Kidney (tissue), 13 donors: ENCODE measurements at regions not wholly inside any gene's neighbourhood (a gene's known extent, or its start where the extent isn't known, plus 50 kb on each side); places are given as distances from the start of the nearest gene placed in this dataset.

Experiments used
- DNase-seq, 5 donors: peaks; one replicate each; pipeline ENCODE4 v3.0.0-alpha.2; 2013 to 2020
- FAIRE-seq: peaks from 2 replicates; lab custom pipeline; 2012; peaks lifted over from hg19 to GRCh38; lab: Jason Lieb, UNC
- H3K27ac ChIP-seq, 2 donors: one replicate each; pipeline ENCODE4 v1.7.0; 2013; ENCODE audit warnings: low read depth in 2 of 2, low read length in 2 of 2, inconsistent platforms in 1 of 2
- H3K27me3 ChIP-seq: one replicate; pipeline ENCODE4 v1.7.1; 2013; ENCODE audit warnings: low read length, inconsistent platforms; ENCODE audit not compliant: control insufficient read depth, insufficient read depth
- H3K36me3 ChIP-seq, 3 donors: one replicate each; pipeline versions ENCODE4 v1.7.0 to v1.7.1; 2013; ENCODE audit warnings: low read length in 3 of 3, control low read depth in 1 of 3, inconsistent platforms in 1 of 3; ENCODE audit not compliant: insufficient read depth in 3 of 3, control insufficient read depth in 2 of 3
- H3K4me1 ChIP-seq, 3 donors: one replicate each; pipeline versions ENCODE4 v1.7.0 to v1.7.1; 2013; ENCODE audit warnings: low read length in 3 of 3, inconsistent platforms in 1 of 3, low read depth in 1 of 3; ENCODE audit not compliant: control insufficient read depth in 2 of 3, insufficient read depth in 2 of 3
- H3K4me3 ChIP-seq, 3 donors: one replicate each; pipeline versions ENCODE4 v1.7.0 to v1.8.1; 2013; ENCODE audit warnings: low read length in 3 of 3, control low read depth in 1 of 3, inconsistent platforms in 1 of 3
- H3K9ac ChIP-seq, 3 donors: one replicate each; pipeline versions ENCODE4 v1.7.0 to v1.7.1; 2013; ENCODE audit warnings: low read length in 3 of 3, control low read depth in 1 of 3, inconsistent platforms in 1 of 3
- H3K9me3 ChIP-seq, 3 donors: one replicate each; pipeline versions ENCODE4 v1.7.0 to v1.7.1; 2013; ENCODE audit warnings: low read length in 3 of 3, control low read depth in 1 of 3, inconsistent platforms in 1 of 3; ENCODE audit not compliant: control insufficient read depth in 2 of 3, insufficient read depth in 1 of 3
- intact Hi-C: fragments of 100-400 bp; cut with DNase I; formaldehyde crosslinking; loops from one replicate; pipeline ENCODE4 v1.11.1; 2022
- TF ChIP-seq, protein P1 (sequence below): IDR thresholded peaks from 3 replicates; pipeline ENCODE4 v1.5.1; 2012; ENCODE audit warnings: mild to moderate bottlenecking, moderate library complexity, borderline replicate concordance; ENCODE audit not compliant: insufficient read depth; ENCODE audit errors: extremely low read depth
- donor health status: control.
- donor health status: control.
- donor health status: control.
- donor health status: control.
- donor health status: control.
- donor health status: DM: yes; HTN: yes; CAD: no.
- donor health status: Normal renal cell carcinoma (clear cell type).

DNA sequence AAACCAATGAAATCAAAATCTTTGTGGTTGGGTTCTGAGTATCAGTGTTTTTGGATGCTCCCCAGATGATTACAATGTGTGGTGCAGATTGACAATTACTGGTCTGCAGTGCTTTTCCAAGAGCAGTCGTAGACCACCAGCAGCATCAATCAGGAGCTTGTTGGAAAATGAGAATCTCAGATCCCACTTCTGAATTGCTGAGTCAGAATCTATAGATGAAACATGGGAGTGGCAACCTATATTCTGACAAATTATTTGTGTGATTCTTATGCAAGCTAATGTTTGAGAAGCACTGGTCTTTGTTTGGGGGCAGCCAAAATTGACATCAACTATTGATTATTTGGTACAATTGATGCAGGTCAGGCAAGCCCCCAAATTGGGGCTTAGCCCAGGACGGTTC, 539.9 kb upstream of the BTBD3 start:
- no peak for FAIRE-seq
- TF ChIP-seq, protein P1, sequence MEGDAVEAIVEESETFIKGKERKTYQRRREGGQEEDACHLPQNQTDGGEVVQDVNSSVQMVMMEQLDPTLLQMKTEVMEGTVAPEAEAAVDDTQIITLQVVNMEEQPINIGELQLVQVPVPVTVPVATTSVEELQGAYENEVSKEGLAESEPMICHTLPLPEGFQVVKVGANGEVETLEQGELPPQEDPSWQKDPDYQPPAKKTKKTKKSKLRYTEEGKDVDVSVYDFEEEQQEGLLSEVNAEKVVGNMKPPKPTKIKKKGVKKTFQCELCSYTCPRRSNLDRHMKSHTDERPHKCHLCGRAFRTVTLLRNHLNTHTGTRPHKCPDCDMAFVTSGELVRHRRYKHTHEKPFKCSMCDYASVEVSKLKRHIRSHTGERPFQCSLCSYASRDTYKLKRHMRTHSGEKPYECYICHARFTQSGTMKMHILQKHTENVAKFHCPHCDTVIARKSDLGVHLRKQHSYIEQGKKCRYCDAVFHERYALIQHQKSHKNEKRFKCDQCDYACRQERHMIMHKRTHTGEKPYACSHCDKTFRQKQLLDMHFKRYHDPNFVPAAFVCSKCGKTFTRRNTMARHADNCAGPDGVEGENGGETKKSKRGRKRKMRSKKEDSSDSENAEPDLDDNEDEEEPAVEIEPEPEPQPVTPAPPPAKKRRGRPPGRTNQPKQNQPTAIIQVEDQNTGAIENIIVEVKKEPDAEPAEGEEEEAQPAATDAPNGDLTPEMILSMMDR: no peak
- no peaks in the 10 kb centered on the region for H3K4me1 ChIP-seq
- H3K36me3 ChIP-seq: no peaks in the 10 kb centered on the region
- H3K4me3 ChIP-seq: no peak overlapping the region
- H3K27ac ChIP-seq: no peak overlapping the region
- DNase-seq: no peak
- H3K9ac ChIP-seq: no peak overlapping the region
- intact Hi-C loops: no loop called here
- H3K27me3 ChIP-seq: no peaks in the 10 kb centered on the region
- no peaks in the 10 kb centered on the region for H3K9me3 ChIP-seq

DNA sequence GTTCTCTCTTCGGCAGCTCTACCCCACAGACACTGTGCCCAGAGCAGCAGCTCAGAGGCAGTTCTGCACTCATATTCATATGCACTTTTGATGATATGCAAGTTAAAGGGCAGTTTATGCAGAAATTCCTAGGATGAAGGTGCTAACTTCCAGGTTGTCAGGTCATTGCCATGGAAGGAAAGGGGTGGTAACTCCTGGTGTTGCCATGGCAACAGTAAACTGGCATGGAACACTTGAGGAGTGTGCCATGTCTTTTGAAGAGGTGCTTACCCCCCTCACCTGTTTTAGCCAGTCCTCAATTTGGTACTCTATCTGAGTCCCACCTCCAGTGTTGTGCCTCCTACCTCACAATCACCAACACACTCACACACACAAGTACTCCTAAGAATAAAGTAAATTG, 539.4 kb upstream of the BTBD3 start:
- H3K9me3 ChIP-seq: no peaks in the 10 kb centered on the region
- intact Hi-C loops: no loop called here
- no peak for FAIRE-seq

DNA sequence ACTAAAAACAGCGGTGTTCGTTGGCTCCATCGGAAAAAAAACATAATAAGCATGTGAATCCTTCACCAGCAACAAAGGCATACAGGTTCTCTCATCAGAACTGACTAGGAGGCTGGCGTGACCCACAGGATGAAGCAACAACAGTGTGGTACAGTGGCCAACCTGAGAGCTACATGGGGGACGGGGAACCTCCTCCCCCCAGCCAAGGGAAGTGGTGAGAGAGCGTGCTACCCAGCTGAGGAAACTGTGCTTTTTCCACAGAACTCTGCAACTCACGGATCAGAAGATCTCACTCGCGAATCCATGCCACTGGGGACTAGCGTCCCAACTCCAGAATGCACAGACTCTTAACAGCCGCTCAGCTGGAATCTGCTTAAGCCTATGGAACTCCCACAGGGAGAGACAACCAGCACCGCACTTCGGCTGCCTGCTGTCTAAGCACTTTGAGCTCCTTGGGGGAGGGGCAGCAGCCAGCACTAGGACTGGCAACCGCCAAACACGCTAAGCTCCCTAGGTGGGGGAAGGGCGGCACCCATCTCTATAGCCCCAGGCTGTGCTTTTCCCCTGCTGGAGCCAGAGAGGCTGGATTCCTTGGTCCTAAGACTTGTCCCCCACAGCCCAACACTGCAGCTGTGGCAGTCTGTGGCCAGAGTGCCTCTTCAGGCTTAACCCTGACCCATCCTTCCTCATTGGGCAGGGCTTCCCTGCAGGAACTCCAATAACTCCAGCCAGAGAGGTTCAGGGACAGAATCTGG, 538.3 kb upstream of the BTBD3 start:
- no peaks in the 10 kb centered on the region for H3K36me3 ChIP-seq
- no peaks in the 10 kb centered on the region for H3K9me3 ChIP-seq
- TF ChIP-seq, protein P1: no peak
- peak; percentile 33 to 73 (median 52) for DNase-seq
- H3K9ac ChIP-seq: no peak overlapping the region
- H3K4me3 ChIP-seq: no peak overlapping the region
- no peak for FAIRE-seq
- H3K27me3 ChIP-seq: no peaks in the 10 kb centered on the region
- no peak overlapping the region for H3K27ac ChIP-seq
- intact Hi-C loops: no loop called here
- H3K4me1 ChIP-seq: no peaks in the 10 kb centered on the region

More for the DNA sequence above, 539.4 kb upstream of the BTBD3 start:
- Histone ChIP-seq H3K9ac (no peak overlapping the region), H3K4me1 (no peaks in the 10 kb centered on the region), H3K36me3 (no peaks in the 10 kb centered on the region), H3K4me3 (no peak overlapping the region), H3K27ac (no peak overlapping the region), H3K27me3 (no peaks in the 10 kb centered on the region)
- DNase-seq: no peak
- TF ChIP-seq, protein P1: no peak
